ENCODE measurements at regions not wholly inside any gene's neighbourhood (a gene's known extent, or its start where the extent isn't known, plus 50 kb on each side); places are given as distances from the start of the nearest gene placed in this dataset.

GRCh38 chr2:43001055-43001378 lies 208.6 kb upstream of the HAAO start:
- H3K9ac ChIP-seq, result no peak overlapping the region

GRCh38 chr2:43000242-43001054 lies 208.1 kb upstream of the HAAO start:
- H3K79me2 ChIP-seq, result no peaks in the 10 kb centered on the region
- H3K4me1 ChIP-seq, result no peaks in the 10 kb centered on the region
- H3K36me3 ChIP-seq (ENCODE audit: control insufficient read depth, insufficient read depth, low read length), result no peaks in the 10 kb centered on the region
- no peak overlapping the region for H3K9ac ChIP-seq
- no peak overlapping the region for H3K4me3 ChIP-seq (ENCODE audit: low read depth, low read length)
- H3K9me3 ChIP-seq (ENCODE audit: control insufficient read depth, low read length), result no peaks in the 10 kb centered on the region
- H2AFZ ChIP-seq, result no peak overlapping the region
- TF ChIP-seq CTCF (IDR thresholded peaks at IDR 0.05), result no peak
- no peak overlapping the region for H3K27ac ChIP-seq
- H3K27me3 ChIP-seq (ENCODE audit: control insufficient read depth, insufficient read depth, low read length), result no peaks in the 10 kb centered on the region
- H3K4me2 ChIP-seq (ENCODE audit: low read length), result no peak overlapping the region

More at GRCh38 chr2:43001055-43001378, 208.6 kb upstream of the HAAO start:
- Histone ChIP-seq H3K4me2 (ENCODE audit: low read length) (no peak overlapping the region), H3K4me3 (ENCODE audit: low read depth, low read length) (no peak overlapping the region), H3K79me2 (no peaks in the 10 kb centered on the region), H3K27me3 (ENCODE audit: control insufficient read depth, insufficient read depth, low read length) (no peaks in the 10 kb centered on the region), H3K9me3 (ENCODE audit: control insufficient read depth, low read length) (no peaks in the 10 kb centered on the region), H3K36me3 (ENCODE audit: control insufficient read depth, insufficient read depth, low read length) (no peaks in the 10 kb centered on the region), H2AFZ (no peak overlapping the region), H3K27ac (no peak overlapping the region), H3K4me1 (no peaks in the 10 kb centered on the region)
- no peak for TF ChIP-seq CTCF (IDR thresholded peaks at IDR 0.05)

- Histone ChIP-seq H2AFZ (no peak overlapping the region), H3K9ac (no peak overlapping the region), H3K36me3 (ENCODE audit: control insufficient read depth, insufficient read depth, low read length) (no peaks in the 10 kb centered on the region), H3K27me3 (ENCODE audit: control insufficient read depth, insufficient read depth, low read length) (no peaks in the 10 kb centered on the region), H3K27ac (no peak overlapping the region), H3K79me2 (no peaks in the 10 kb centered on the region), H3K4me3 (ENCODE audit: low read depth, low read length) (no peak overlapping the region), H3K9me3 (ENCODE audit: control insufficient read depth, low read length) (no peaks in the 10 kb centered on the region), H3K4me2 (ENCODE audit: low read length) (no peak overlapping the region), H3K4me1 (no peaks in the 10 kb centered on the region)
- no peak for TF ChIP-seq CTCF (IDR thresholded peaks at IDR 0.05)
Measured at GRCh38 chr2:42999856-43000241, 207.5 kb upstream of the HAAO start.

GRCh38 chr2:42999391-42999841 lies 207.0 kb upstream of the HAAO start:
- Histone ChIP-seq H3K27ac (no peak overlapping the region), H3K27me3 (ENCODE audit: control insufficient read depth, insufficient read depth, low read length) (no peaks in the 10 kb centered on the region), H3K9ac (no peak overlapping the region)

More at GRCh38 chr2:42999391-42999841, 207.0 kb upstream of the HAAO start:
- no peak for TF ChIP-seq CTCF (IDR thresholded peaks at IDR 0.05)
- Histone ChIP-seq H3K4me1 (no peaks in the 10 kb centered on the region), H3K4me2 (ENCODE audit: low read length) (no peak overlapping the region), H3K36me3 (ENCODE audit: control insufficient read depth, insufficient read depth, low read length) (no peaks in the 10 kb centered on the region), H2AFZ (no peak overlapping the region), H3K4me3 (ENCODE audit: low read depth, low read length) (no peak overlapping the region), H3K9me3 (ENCODE audit: control insufficient read depth, low read length) (no peaks in the 10 kb centered on the region), H3K79me2 (no peaks in the 10 kb centered on the region)

Measured in parathyroid adenoma (tissue), 2 donors.